ENCODE measurements at regions not wholly inside any gene's neighbourhood (a gene's known extent, or its start where the extent isn't known, plus 50 kb on each side); places are given as distances from the start of the nearest gene placed in this dataset.

GRCh38 chr14:98408024-98408555, 863.9 kb downstream of the BCL11B start:
- no peak for TF ChIP-seq ZNF232 (CRISPR knock-in tag; IDR thresholded peaks at IDR 0.05)
- no peak for TF ChIP-seq JUN (CRISPR knock-in tag; IDR thresholded peaks at IDR 0.05)
- no peak for TF ChIP-seq ATF3 (CRISPR knock-in tag; conservative IDR thresholded peaks at IDR 0.05)
- no peak for TF ChIP-seq CTCF (IDR thresholded peaks at IDR 0.05)
- no peak for TF ChIP-seq HMGXB4 (CRISPR knock-in tag; IDR thresholded peaks at IDR 0.05)
- no peak for TF ChIP-seq CBFB (CRISPR knock-in tag; IDR thresholded peaks at IDR 0.05; ENCODE audit: low read depth)

All from WTC11 (cell line).